Heart left ventricle (tissue), 13 donors: ENCODE measurements at regions not wholly inside any gene's neighbourhood (a gene's known extent, or its start where the extent isn't known, plus 50 kb on each side); places are given as distances from the start of the nearest gene placed in this dataset.

Experiments used
- POLR2A ChIP-seq, 2 donors: fragments of 450-650 bp; IDR thresholded peaks; one replicate each; pipeline ENCODE4 v1.6.1; 2017; ENCODE audit warnings: antibody characterized with exemption in 2 of 2, mild to moderate bottlenecking in 2 of 2, moderate library complexity in 2 of 2
- TF ChIP-seq, protein P1 (sequence below), 12 donors: fragments of 200-600 bp; sonication (generic) in 4 of 12; IDR thresholded peaks; one replicate each; pipeline versions ENCODE4 v1.5.0 to v1.8.0; 2018 to 2022; ENCODE audit warnings: antibody characterized with exemption in 12 of 12, mild to moderate bottlenecking in 5 of 12
- donor health status: ischemic (EF 13 %, LVEDD 7.1; RV severe dilation, severe dysfunction).
- donor health status: DM: no; HTN: yes; CAD: no.
- donor health status: DM: no; HTN: no; CAD: no.
- donor health status: ischemic (EF 25% LVEDD 6.9; RV normal size, moderate dysfunction).
- donor health status: ischemic (EF 25% LVEDD 5.7; RV mildly dilated, moderate dysfunction).
- donor health status: ischemic (EF 35%, LVEDD 5.7; RV mildly dilated, moderate dysfunction).
- donor health status: nonischemic (EF 11% LVEDD 7.7; RV severe dilation, severe dysfunction).
- donor health status: DM: yes; HTN: yes; CAD: no.
- donor health status: PGD.
- donor health status: ischemic (EF 29% LVEDD 5.4; RV normal size, mild dysfunction).
- donor health status: nonischemic (EF 23%, LVEDD 6.1; RV moderate dilation, normal function).

GRCh38 chr15:69893863-69894262 is 203.9 kb downstream of the TLE3 start:
- TF ChIP-seq, protein P1, sequence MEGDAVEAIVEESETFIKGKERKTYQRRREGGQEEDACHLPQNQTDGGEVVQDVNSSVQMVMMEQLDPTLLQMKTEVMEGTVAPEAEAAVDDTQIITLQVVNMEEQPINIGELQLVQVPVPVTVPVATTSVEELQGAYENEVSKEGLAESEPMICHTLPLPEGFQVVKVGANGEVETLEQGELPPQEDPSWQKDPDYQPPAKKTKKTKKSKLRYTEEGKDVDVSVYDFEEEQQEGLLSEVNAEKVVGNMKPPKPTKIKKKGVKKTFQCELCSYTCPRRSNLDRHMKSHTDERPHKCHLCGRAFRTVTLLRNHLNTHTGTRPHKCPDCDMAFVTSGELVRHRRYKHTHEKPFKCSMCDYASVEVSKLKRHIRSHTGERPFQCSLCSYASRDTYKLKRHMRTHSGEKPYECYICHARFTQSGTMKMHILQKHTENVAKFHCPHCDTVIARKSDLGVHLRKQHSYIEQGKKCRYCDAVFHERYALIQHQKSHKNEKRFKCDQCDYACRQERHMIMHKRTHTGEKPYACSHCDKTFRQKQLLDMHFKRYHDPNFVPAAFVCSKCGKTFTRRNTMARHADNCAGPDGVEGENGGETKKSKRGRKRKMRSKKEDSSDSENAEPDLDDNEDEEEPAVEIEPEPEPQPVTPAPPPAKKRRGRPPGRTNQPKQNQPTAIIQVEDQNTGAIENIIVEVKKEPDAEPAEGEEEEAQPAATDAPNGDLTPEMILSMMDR (IDR thresholded peaks at IDR 0.05): no peak
- no peak for TF ChIP-seq POLR2A (IDR thresholded peaks at IDR 0.05)
